HG03196 (cell line): ENCODE measurements at regions not wholly inside any gene's neighbourhood (a gene's known extent, or its start where the extent isn't known, plus 50 kb on each side); places are given as distances from the start of the nearest gene placed in this dataset.

Experiments used
- ATAC-seq: cut with Tn5 transposase; IDR thresholded peaks from one replicate; pipeline ENCODE4 v1.9.1; 2021; ENCODE audit not compliant: unreplicated experiment

- no peak for ATAC-seq
Observed at GRCh38 chr6:87995461-87995860, 52.2 kb upstream of the SPACA1 start.

- ATAC-seq: no peak
Observed at GRCh38 chr6:87993356-87993755, 54.3 kb upstream of the SPACA1 start.

GRCh38 chr6:87990871-87991270 is 56.8 kb upstream of the SPACA1 start:
- no peak for ATAC-seq

- no peak for ATAC-seq
Observed at GRCh38 chr6:87982134-87982533, 65.5 kb upstream of the SPACA1 start.

- no peak for ATAC-seq
Observed at GRCh38 chr6:87979737-87980136, 67.9 kb upstream of the SPACA1 start.

GRCh38 chr6:87976616-87977015 is 71.0 kb upstream of the SPACA1 start:
- no peak for ATAC-seq

GRCh38 chr6:87975561-87975960 is 72.1 kb upstream of the SPACA1 start:
- no peak for ATAC-seq

GRCh38 chr6:87972279-87972678 is 75.4 kb upstream of the SPACA1 start:
- ATAC-seq: no peak

GRCh38 chr6:87971605-87972262 is 75.9 kb upstream of the SPACA1 start:
- ATAC-seq: no peak

- no peak for ATAC-seq
Observed at GRCh38 chr6:87968435-87969278, 79.0 kb upstream of the SPACA1 start.

- no peak for ATAC-seq
Observed at GRCh38 chr6:87965806-87966205, 81.8 kb upstream of the SPACA1 start.

GRCh38 chr6:87959083-87959482 is 88.6 kb upstream of the SPACA1 start:
- no peak for ATAC-seq

GRCh38 chr6:87951751-87952150 is 95.9 kb upstream of the SPACA1 start:
- no peak for ATAC-seq

GRCh38 chr6:87950614-87951013 is 97.0 kb upstream of the SPACA1 start:
- no peak for ATAC-seq

GRCh38 chr6:87949194-87949593 is 98.4 kb upstream of the SPACA1 start:
- no peak for ATAC-seq

- no peak for ATAC-seq
Observed at GRCh38 chr6:87946669-87947068, 101.0 kb upstream of the SPACA1 start.

GRCh38 chr6:87945966-87946365 is 101.7 kb upstream of the SPACA1 start:
- no peak for ATAC-seq

- ATAC-seq: no peak
Observed at GRCh38 chr6:87945181-87945580, 102.5 kb upstream of the SPACA1 start.

GRCh38 chr6:87944541-87944954 is 103.1 kb upstream of the SPACA1 start:
- ATAC-seq: no peak

- no peak for ATAC-seq
Observed at GRCh38 chr6:87943191-87943590, 104.5 kb upstream of the SPACA1 start.

- ATAC-seq: no peak
Observed at GRCh38 chr6:87941556-87942358, 105.9 kb upstream of the SPACA1 start.

- no peak for ATAC-seq
Observed at GRCh38 chr6:87939776-87940175, 107.9 kb upstream of the SPACA1 start.
